OCI-LY3 (cell line): ENCODE measurements at regions not wholly inside any gene's neighbourhood (a gene's known extent, or its start where the extent isn't known, plus 50 kb on each side); places are given as distances from the start of the nearest gene placed in this dataset.
"Not testable (repeated sequence)": the region's sequence is repeated elsewhere in the genome, so short reads cannot be mapped to it uniquely, and the experiment has no call there.

ENCODE experiments used
- H2AFZ ChIP-seq: fragments of 200-600, 300-600 bp; shearing (Covaris generic); 2 replicates; pipeline ENCODE4 v1.6.0; 2014; ENCODE audit warnings: antibody characterized with exemption, low read depth, low read length
- H3K27ac ChIP-seq: fragments of 200-600, 300-600 bp; sonication (generic); 2 replicates; pipeline ENCODE4 v1.5.1; 2014; ENCODE audit warnings: mild to moderate bottlenecking, low read length, moderate library complexity, mixed read lengths
- H3K27me3 ChIP-seq: fragments of 200-600, 300-600 bp; sonication (generic); 2 replicates; pipeline ENCODE4 v1.6.1; 2014; ENCODE audit warnings: low read depth, low read length, mixed read lengths
- H3K36me3 ChIP-seq: fragments of 200-600, 300-600 bp; sonication (generic); replicated peaks from 2 replicates; pipeline ENCODE3; 2014; ENCODE audit warnings: low read depth, low read length, mixed read lengths
- H3K4me1 ChIP-seq: fragments of 300-600, 200-600 bp; sonication (generic); 2 replicates; pipeline ENCODE4 v1.6.1; 2014; ENCODE audit warnings: low read length, mixed read lengths
- H3K4me2 ChIP-seq: fragments of 200-600, 300-600 bp; sonication (generic); 2 replicates; pipeline ENCODE4 v1.6.1; 2014; ENCODE audit warnings: low read length, mixed read lengths
- H3K4me3 ChIP-seq: fragments of 300-600, 200-600 bp; sonication (generic); 2 replicates; pipeline ENCODE4 v1.5.1; 2014; ENCODE audit warnings: antibody characterized with exemption, mild to moderate bottlenecking, low read length, moderate library complexity
- H3K79me2 ChIP-seq: fragments of 300-600, 200-600 bp; shearing (Covaris generic); 2 replicates; pipeline ENCODE4 v1.6.1; 2014; ENCODE audit warnings: mild to moderate bottlenecking, low read length, mixed read lengths
- H3K9ac ChIP-seq: fragments of 300-600, 200-600 bp; shearing (Covaris generic); 2 replicates; pipeline ENCODE4 v1.6.0; 2014; ENCODE audit warnings: mild to moderate bottlenecking, low read length, moderate library complexity
- H3K9me3 ChIP-seq: fragments of 200-600, 300-600 bp; shearing (Covaris generic); 2 replicates; pipeline ENCODE4 v1.6.1; 2014; ENCODE audit warnings: low read length, mixed read lengths; ENCODE audit not compliant: insufficient read depth
- H4K20me1 ChIP-seq: fragments of 200-600, 300-600 bp; sonication (generic); 2 replicates; pipeline ENCODE4 v1.6.1; 2016; ENCODE audit warnings: low read length, mixed read lengths; ENCODE audit not compliant: insufficient read depth
- CTCF ChIP-seq: fragments of 200-600, 300-600 bp; sonication (generic); IDR thresholded peaks from 2 replicates; pipeline ENCODE4 v1.5.1; 2014; ENCODE audit warnings: antibody characterized with exemption, low read length, low read depth
- EZH2phosphoT487 ChIP-seq: fragments of 200-600 bp; shearing (Covaris generic); IDR thresholded peaks from 2 replicates; pipeline ENCODE4 v1.6.1; 2018; ENCODE audit warnings: antibody characterized with exemption, mixed run types, low read depth

GRCh38 chr5:57983426-57983825 is 476.5 kb downstream of the PLK2 start:
- Histone ChIP-seq H4K20me1 (no peaks in the 10 kb centered on the region), H3K27ac (no peak overlapping the region), H3K9me3 (no peaks in the 10 kb centered on the region), H3K4me1 (no peaks in the 10 kb centered on the region), H3K9ac (no peak overlapping the region), H2AFZ (no peak overlapping the region), H3K27me3 (no peaks in the 10 kb centered on the region), H3K36me3 (no peaks in the 10 kb centered on the region), H3K79me2 (no peaks in the 10 kb centered on the region), H3K4me2 (no peak overlapping the region), H3K4me3 (no peak overlapping the region)
- TF ChIP-seq EZH2phosphoT487 (no peak), CTCF (no peak)

- H3K9ac ChIP-seq, result no peak overlapping the region
- no peak overlapping the region for H3K27ac ChIP-seq
- TF ChIP-seq EZH2phosphoT487 (no peak), CTCF (no peak)
- no peaks in the 10 kb centered on the region for H3K36me3 ChIP-seq
- H3K4me1 ChIP-seq, result no peaks in the 10 kb centered on the region
- H4K20me1 ChIP-seq, result no peaks in the 10 kb centered on the region
- no peak overlapping the region for H3K4me3 ChIP-seq
- H3K4me2 ChIP-seq, result no peak overlapping the region
- no peaks in the 10 kb centered on the region for H3K27me3 ChIP-seq
- H2AFZ ChIP-seq, result no peak overlapping the region
- H3K79me2 ChIP-seq, result no peaks in the 10 kb centered on the region
- H3K9me3 ChIP-seq, result no peaks in the 10 kb centered on the region
Measured at GRCh38 chr5:57979671-57980070, 480.2 kb downstream of the PLK2 start.

- no peak for TF ChIP-seq CTCF
- no peak for TF ChIP-seq EZH2phosphoT487
- Histone ChIP-seq H3K36me3 (no peaks in the 10 kb centered on the region), H3K27ac (no peak overlapping the region), H3K9ac (no peak overlapping the region), H3K4me1 (no peaks in the 10 kb centered on the region), H3K4me3 (no peak overlapping the region), H3K4me2 (no peak overlapping the region), H4K20me1 (no peaks in the 10 kb centered on the region), H3K27me3 (no peaks in the 10 kb centered on the region), H3K79me2 (no peaks in the 10 kb centered on the region), H3K9me3 (no peaks in the 10 kb centered on the region), H2AFZ (no peak overlapping the region)
Measured at GRCh38 chr5:57976506-57976905, 483.4 kb downstream of the PLK2 start.

GRCh38 chr5:57972099-57972498 is 487.8 kb downstream of the PLK2 start:
- H3K9me3 ChIP-seq, H4K20me1 ChIP-seq, H3K27me3 ChIP-seq, H3K36me3 ChIP-seq, H3K4me1 ChIP-seq, H3K9ac ChIP-seq, H3K4me3 ChIP-seq, H2AFZ ChIP-seq, H3K4me2 ChIP-seq, H3K79me2 ChIP-seq, H3K27ac ChIP-seq: not testable (repeated sequence)

- Histone ChIP-seq H3K4me1 (no peaks in the 10 kb centered on the region), H2AFZ (no peak overlapping the region), H3K79me2 (no peaks in the 10 kb centered on the region), H3K27me3 (no peaks in the 10 kb centered on the region), H3K4me2 (no peak overlapping the region), H4K20me1 (no peaks in the 10 kb centered on the region), H3K9ac (no peak overlapping the region), H3K9me3 (no peaks in the 10 kb centered on the region), H3K4me3 (no peak overlapping the region), H3K36me3 (no peaks in the 10 kb centered on the region), H3K27ac (no peak overlapping the region)
- TF ChIP-seq CTCF, result no peak
- no peak for TF ChIP-seq EZH2phosphoT487
Measured at GRCh38 chr5:57960569-57960968, 478.0 kb upstream of the ACTBL2 start.
